Calu3 (cell line): ENCODE measurements at regions not wholly inside any gene's neighbourhood (a gene's known extent, or its start where the extent isn't known, plus 50 kb on each side); places are given as distances from the start of the nearest gene placed in this dataset.

Experiments
- BruUV-seq: library from RNA; stranded (reverse); fragments of 400-500 nt; replicated peaks from 2 replicates; lab custom pipeline; 2021; lab: Mats Ljungman, UMichigan
- CTCF ChIA-PET: fragments of 300-600 bp; sonication (Branson Sonifier 250); formaldehyde crosslinking; loops from one replicate; lab custom pipeline; 2022; ENCODE audit warnings: antibody characterized with exemption; lab: Charles Lee
- DNase-seq: peaks from one replicate; pipeline ENCODE4 v3.0.0; 2022
- H3K27ac Mint-ChIP-seq: one replicate; pipeline ENCODE4 v1.8.0; 2022; ENCODE audit warnings: mixed read lengths; ENCODE audit not compliant: unreplicated experiment
- H3K27me3 Mint-ChIP-seq: one replicate; pipeline ENCODE4 v1.8.0; 2022; ENCODE audit warnings: mixed read lengths; ENCODE audit not compliant: unreplicated experiment
- H3K36me3 Mint-ChIP-seq: one replicate; pipeline ENCODE4 v1.8.0; 2022; ENCODE audit warnings: mild to moderate bottlenecking, moderate library complexity, mixed read lengths; ENCODE audit not compliant: insufficient read depth, unreplicated experiment
- H3K4me1 Mint-ChIP-seq: one replicate; pipeline ENCODE4 v1.8.0; 2022; ENCODE audit warnings: mild to moderate bottlenecking, low read depth, mixed read lengths; ENCODE audit not compliant: unreplicated experiment
- H3K4me3 Mint-ChIP-seq: one replicate; pipeline ENCODE4 v1.8.0; 2022; ENCODE audit warnings: mild to moderate bottlenecking, low read depth, moderate library complexity, mixed read lengths; ENCODE audit not compliant: unreplicated experiment
- H3K9me3 Mint-ChIP-seq: one replicate; pipeline ENCODE4 v1.8.0; 2022; ENCODE audit warnings: low read depth, mixed read lengths; ENCODE audit not compliant: unreplicated experiment
- intact Hi-C: fragments of 100-400 bp; cut with micrococcal nuclease; formaldehyde crosslinking; loops from one replicate; pipeline ENCODE4 v1.10.0; 2022; ENCODE audit not compliant: unreplicated experiment
- TF ChIP-seq, protein P1 (sequence below): fragments of 200-600 bp; IDR thresholded peaks from one replicate; pipeline ENCODE4 v1.8.0; 2022; ENCODE audit warnings: antibody characterized with exemption; ENCODE audit not compliant: unreplicated experiment

DNA sequence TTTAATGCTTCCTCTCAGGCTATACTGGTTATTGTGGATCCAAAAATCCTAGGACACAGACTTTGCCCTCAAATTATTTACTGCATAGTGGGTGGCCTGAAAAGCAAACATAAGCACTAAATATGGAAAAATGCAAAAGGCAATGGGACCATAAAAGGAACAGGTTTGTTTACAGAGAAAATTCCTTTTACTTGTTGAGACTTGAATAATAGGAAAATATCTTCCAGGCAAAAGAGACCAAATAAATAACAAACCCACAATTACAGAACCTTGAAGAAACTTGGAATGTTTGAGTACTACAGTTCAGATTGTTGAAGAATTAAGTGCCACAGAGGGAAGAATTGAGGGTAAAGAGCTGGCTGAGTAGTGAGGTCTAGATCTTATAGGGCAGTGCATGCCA lies 711.0 kb downstream of the C4orf33 start:
- TF ChIP-seq, protein P1, sequence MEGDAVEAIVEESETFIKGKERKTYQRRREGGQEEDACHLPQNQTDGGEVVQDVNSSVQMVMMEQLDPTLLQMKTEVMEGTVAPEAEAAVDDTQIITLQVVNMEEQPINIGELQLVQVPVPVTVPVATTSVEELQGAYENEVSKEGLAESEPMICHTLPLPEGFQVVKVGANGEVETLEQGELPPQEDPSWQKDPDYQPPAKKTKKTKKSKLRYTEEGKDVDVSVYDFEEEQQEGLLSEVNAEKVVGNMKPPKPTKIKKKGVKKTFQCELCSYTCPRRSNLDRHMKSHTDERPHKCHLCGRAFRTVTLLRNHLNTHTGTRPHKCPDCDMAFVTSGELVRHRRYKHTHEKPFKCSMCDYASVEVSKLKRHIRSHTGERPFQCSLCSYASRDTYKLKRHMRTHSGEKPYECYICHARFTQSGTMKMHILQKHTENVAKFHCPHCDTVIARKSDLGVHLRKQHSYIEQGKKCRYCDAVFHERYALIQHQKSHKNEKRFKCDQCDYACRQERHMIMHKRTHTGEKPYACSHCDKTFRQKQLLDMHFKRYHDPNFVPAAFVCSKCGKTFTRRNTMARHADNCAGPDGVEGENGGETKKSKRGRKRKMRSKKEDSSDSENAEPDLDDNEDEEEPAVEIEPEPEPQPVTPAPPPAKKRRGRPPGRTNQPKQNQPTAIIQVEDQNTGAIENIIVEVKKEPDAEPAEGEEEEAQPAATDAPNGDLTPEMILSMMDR, result no peak
- Mint-ChIP-seq H3K36me3 (no peaks in the 10 kb centered on the region), H3K9me3 (peaks cover 2% of the 10 kb centered on the region), H3K4me1 (peaks cover 11% of the 10 kb centered on the region), H3K4me3 (no peak overlapping the region), H3K27ac (no peak overlapping the region), H3K27me3 (no peaks in the 10 kb centered on the region)
- intact Hi-C loops, result no loop called here
- no peak for DNase-seq
- CTCF ChIA-PET, result no interaction called here
- BruUV-seq, result no TSS peak

DNA sequence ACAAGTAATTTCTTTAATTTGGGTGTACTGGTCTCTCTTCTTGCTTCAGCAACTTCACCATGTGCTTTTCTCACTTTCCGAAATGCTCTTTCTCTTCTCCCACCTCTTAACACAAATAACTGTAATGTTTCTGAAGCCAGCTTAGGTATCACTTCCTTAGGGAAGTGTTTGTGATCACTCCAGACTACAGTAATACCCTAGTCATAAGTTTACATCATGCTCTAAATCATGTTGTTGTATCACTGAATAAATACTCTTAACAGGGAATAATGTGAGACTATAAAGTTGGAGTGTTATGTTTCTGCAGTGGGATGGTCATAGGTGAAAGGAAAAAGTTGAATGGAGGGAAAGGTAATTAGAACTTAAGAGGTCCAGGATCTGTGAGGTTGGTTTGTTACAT lies 712.3 kb downstream of the C4orf33 start:
- H3K4me3 Mint-ChIP-seq, result no peak overlapping the region
- H3K27ac Mint-ChIP-seq, result no peak overlapping the region
- CTCF ChIA-PET, result no interaction called here
- H3K36me3 Mint-ChIP-seq, result no peaks in the 10 kb centered on the region
- BruUV-seq, result no TSS peak
- H3K27me3 Mint-ChIP-seq, result no peaks in the 10 kb centered on the region
- DNase-seq, result no peak
- TF ChIP-seq, protein P1, result no peak
- intact Hi-C loops, result no loop called here
- peaks cover 11% of the 10 kb centered on the region for H3K4me1 Mint-ChIP-seq
- peaks cover 2% of the 10 kb centered on the region for H3K9me3 Mint-ChIP-seq

DNA sequence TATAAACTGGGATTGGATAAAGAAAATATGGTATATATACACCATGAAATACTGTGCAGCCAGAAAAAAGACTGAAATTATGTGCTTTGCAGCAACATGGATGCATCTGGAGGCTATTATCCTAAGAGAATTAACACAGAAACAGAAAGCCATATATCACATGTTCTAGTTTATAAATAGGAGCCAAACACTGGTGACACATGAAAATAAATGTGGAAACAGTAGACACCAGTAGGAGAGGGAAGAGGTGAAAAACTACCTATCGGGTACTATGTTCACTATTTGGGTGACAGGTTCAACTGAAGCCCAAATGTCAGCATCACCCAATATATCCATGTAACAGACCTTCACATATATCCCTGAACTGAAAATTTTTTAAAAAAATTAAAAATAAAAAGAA lies 725.1 kb downstream of the C4orf33 start:
- BruUV-seq, result no TSS peak
- TF ChIP-seq, protein P1, result no peak
- CTCF ChIA-PET, result no interaction called here
- Mint-ChIP-seq H3K27me3 (no peaks in the 10 kb centered on the region), H3K36me3 (no peaks in the 10 kb centered on the region), H3K4me1 (peaks cover 10% of the 10 kb centered on the region), H3K4me3 (no peak overlapping the region), H3K27ac (no peak overlapping the region), H3K9me3 (no peaks in the 10 kb centered on the region)
- DNase-seq, result no peak
- intact Hi-C loops, result no loop called here

DNA sequence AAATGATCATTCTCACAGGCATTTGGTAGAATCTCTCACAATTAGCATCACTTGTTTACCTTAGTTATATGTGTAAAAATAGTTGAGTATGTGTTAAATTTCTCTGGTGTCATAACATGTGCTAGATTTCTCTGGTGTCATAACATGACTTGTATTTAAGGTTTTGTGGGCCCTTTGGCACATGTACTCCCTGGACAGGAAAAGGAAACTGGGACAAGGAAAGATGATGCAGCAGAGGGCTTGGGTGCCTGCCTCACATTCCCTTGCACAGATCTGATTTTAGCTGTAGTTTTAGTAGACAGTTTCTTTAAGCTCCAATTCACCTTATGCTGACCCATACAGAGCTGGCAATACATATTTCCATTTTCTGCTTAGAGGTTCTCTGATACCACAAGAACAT lies 726.0 kb downstream of the C4orf33 start:
- intact Hi-C loops, result no loop called here
- Mint-ChIP-seq H3K36me3 (no peaks in the 10 kb centered on the region), H3K27me3 (no peaks in the 10 kb centered on the region), H3K27ac (no peak overlapping the region), H3K4me3 (no peak overlapping the region), H3K9me3 (no peaks in the 10 kb centered on the region), H3K4me1 (peaks cover 10% of the 10 kb centered on the region)
- CTCF ChIA-PET, result no interaction called here
- no peak for DNase-seq
- TF ChIP-seq, protein P1, result no peak
- BruUV-seq, result no TSS peak
